ENCODE measurements at regions not wholly inside any gene's neighbourhood (a gene's known extent, or its start where the extent isn't known, plus 50 kb on each side); places are given as distances from the start of the nearest gene placed in this dataset.

- Histone ChIP-seq H3K27ac (no peak overlapping the region), H3K27me3 (no peaks in the 10 kb centered on the region), H3K4me3 (no peak overlapping the region), H3K4me1 (no peaks in the 10 kb centered on the region), H3K36me3 (no peaks in the 10 kb centered on the region), H3K9me3 (no peaks in the 10 kb centered on the region)
- TF ChIP-seq POLR2A (IDR thresholded peaks at IDR 0.05): no peak
- TF ChIP-seq, protein P1, sequence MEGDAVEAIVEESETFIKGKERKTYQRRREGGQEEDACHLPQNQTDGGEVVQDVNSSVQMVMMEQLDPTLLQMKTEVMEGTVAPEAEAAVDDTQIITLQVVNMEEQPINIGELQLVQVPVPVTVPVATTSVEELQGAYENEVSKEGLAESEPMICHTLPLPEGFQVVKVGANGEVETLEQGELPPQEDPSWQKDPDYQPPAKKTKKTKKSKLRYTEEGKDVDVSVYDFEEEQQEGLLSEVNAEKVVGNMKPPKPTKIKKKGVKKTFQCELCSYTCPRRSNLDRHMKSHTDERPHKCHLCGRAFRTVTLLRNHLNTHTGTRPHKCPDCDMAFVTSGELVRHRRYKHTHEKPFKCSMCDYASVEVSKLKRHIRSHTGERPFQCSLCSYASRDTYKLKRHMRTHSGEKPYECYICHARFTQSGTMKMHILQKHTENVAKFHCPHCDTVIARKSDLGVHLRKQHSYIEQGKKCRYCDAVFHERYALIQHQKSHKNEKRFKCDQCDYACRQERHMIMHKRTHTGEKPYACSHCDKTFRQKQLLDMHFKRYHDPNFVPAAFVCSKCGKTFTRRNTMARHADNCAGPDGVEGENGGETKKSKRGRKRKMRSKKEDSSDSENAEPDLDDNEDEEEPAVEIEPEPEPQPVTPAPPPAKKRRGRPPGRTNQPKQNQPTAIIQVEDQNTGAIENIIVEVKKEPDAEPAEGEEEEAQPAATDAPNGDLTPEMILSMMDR (IDR thresholded peaks at IDR 0.05): no peak
- DNase-seq: no peak
- intact Hi-C loops (cut with DNase I; ENCODE audit: low total_unique reads): no loop called here
These were observed 1499.9 kb downstream of the PCDH18 start for GRCh38 chr4:136032391-136032790.

DNA sequence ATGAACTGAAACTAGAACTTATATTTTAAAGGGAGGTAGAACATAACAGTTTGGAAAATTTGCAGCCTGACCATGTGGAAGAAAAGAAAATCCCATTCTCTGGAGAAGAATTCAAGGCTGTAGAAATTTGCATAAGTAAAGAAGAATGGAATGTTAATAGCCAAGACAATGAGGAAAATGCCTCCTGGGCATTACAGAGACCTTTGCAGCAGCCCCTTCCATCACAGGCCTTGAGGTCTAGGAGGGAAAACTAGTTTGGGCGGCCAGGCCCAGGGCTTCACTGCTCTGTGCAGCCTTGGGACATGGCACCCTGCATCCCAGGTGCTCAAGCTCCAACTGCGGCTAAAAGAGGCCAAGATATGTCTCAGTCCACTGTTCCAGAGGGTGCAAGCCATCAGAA, 1506.8 kb downstream of the PCDH18 start:
- H3K27me3 ChIP-seq: no peaks in the 10 kb centered on the region
- no peaks in the 10 kb centered on the region for H3K4me1 ChIP-seq
- intact Hi-C loops (cut with DNase I; ENCODE audit: low total_unique reads): no loop called here
- DNase-seq: no peak
- no peak overlapping the region for H3K27ac ChIP-seq
- H3K9me3 ChIP-seq: no peaks in the 10 kb centered on the region
- no peaks in the 10 kb centered on the region for H3K36me3 ChIP-seq
- no peak for TF ChIP-seq POLR2A (IDR thresholded peaks at IDR 0.05)
- TF ChIP-seq, protein P1 (IDR thresholded peaks at IDR 0.05): no peak
- H3K4me3 ChIP-seq: no peak overlapping the region

DNA sequence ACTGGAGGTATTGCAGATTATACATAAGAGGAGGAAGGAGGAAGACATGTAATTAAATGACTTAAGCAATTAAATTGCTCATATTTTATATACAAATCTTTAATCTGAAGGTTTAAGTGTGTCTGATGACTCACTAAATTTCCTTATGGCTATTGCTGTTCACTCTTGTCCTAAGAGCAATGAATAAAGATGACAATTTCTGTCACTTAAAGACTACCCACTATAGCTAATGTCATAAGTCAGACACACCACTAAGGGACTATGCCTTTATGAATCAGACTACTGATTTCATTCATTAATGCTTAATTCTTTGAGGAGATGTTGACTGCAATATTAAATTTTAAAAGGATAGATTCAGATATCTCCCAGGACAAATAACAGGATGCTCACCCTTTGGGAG, 1514.7 kb downstream of the PCDH18 start:
- TF ChIP-seq, protein P1 (IDR thresholded peaks at IDR 0.05): no peak
- TF ChIP-seq POLR2A (IDR thresholded peaks at IDR 0.05): no peak
- Histone ChIP-seq H3K4me3 (no peak overlapping the region), H3K4me1 (no peaks in the 10 kb centered on the region), H3K27me3 (no peaks in the 10 kb centered on the region), H3K9me3 (no peaks in the 10 kb centered on the region), H3K27ac (no peak overlapping the region), H3K36me3 (no peaks in the 10 kb centered on the region)
- intact Hi-C loops (cut with DNase I; ENCODE audit: low total_unique reads): no loop called here
- DNase-seq: no peak

- no peaks in the 10 kb centered on the region for H3K9me3 ChIP-seq
- H3K36me3 ChIP-seq: no peaks in the 10 kb centered on the region
- no peak for DNase-seq
- no peaks in the 10 kb centered on the region for H3K4me1 ChIP-seq
- H3K27ac ChIP-seq: no peak overlapping the region
- intact Hi-C loops (cut with DNase I; ENCODE audit: low total_unique reads): no loop called here
- H3K27me3 ChIP-seq: no peaks in the 10 kb centered on the region
- TF ChIP-seq POLR2A (IDR thresholded peaks at IDR 0.05): no peak
- TF ChIP-seq, protein P1 (IDR thresholded peaks at IDR 0.05): no peak
- H3K4me3 ChIP-seq: no peak overlapping the region
These were observed 1520.1 kb downstream of the PCDH18 start for GRCh38 chr4:136012220-136012619.

GRCh38 chr4:136009258-136009832, 1522.9 kb downstream of the PCDH18 start:
- intact Hi-C loops (cut with DNase I; ENCODE audit: low total_unique reads): no loop called here
- TF ChIP-seq, protein P1 (IDR thresholded peaks at IDR 0.05): no peak
- no peak for TF ChIP-seq POLR2A (IDR thresholded peaks at IDR 0.05)
- no peak for DNase-seq
- no peaks in the 10 kb centered on the region for H3K9me3 ChIP-seq
- H3K4me1 ChIP-seq: no peaks in the 10 kb centered on the region
- no peaks in the 10 kb centered on the region for H3K36me3 ChIP-seq
- no peaks in the 10 kb centered on the region for H3K27me3 ChIP-seq
- no peak overlapping the region for H3K27ac ChIP-seq
- no peak overlapping the region for H3K4me3 ChIP-seq
